GM12878 (cell line): ENCODE measurements at regions not wholly inside any gene's neighbourhood (a gene's known extent, or its start where the extent isn't known, plus 50 kb on each side); places are given as distances from the start of the nearest gene placed in this dataset.
"Not testable (repeated sequence)": the region's sequence is repeated elsewhere in the genome, so short reads cannot be mapped to it uniquely, and the experiment has no call there.

ENCODE experiments used
- ATAC-seq: fragments of 200-7000 bp; cut with Tn5 transposase; 3 replicates; pipeline ENCODE4 v1.9.1; 2020; ENCODE audit warnings: mild to moderate bottlenecking, moderate library complexity
- BruUV-seq: library from RNA; stranded (reverse); fragments of 400-500 nt; replicated peaks from 2 replicates; lab custom pipeline; 2021; lab: Mats Ljungman, UMichigan
- CTCF ChIA-PET: fragments of 300-600 bp; sonication (Branson Sonifier 250); formaldehyde crosslinking; extraction: SDS; loops from one replicate; lab custom pipeline; 2021; ENCODE audit warnings: inconsistent platforms; lab: Yijun Ruan, JAX
- POLR2A ChIA-PET: fragments of 350-600 bp; formaldehyde crosslinking; extraction: SDS; loops from one replicate; lab custom pipeline; 2021; ENCODE audit warnings: inconsistent platforms; lab: Charles Lee
- RAD21 ChIA-PET: fragments of 300-600 bp; sonication (Branson Sonifier 250); formaldehyde crosslinking; loops from one replicate; lab custom pipeline; 2023; ENCODE audit warnings: antibody characterized with exemption; ENCODE audit not compliant: unreplicated experiment; lab: Charles Lee
- SMC1A ChIA-PET: fragments of 300-600 bp; sonication (Branson Sonifier 250); formaldehyde crosslinking; loops from one replicate; lab custom pipeline; 2023; ENCODE audit not compliant: unreplicated experiment, uncharacterized antibody; lab: Charles Lee
- DNase-seq: peaks from one replicate; pipeline ENCODE4 v3.0.0-alpha.2; 2011; ENCODE audit warnings: low read depth, low spot score
- FAIRE-seq: peaks from 3 replicates; lab custom pipeline; 2011; peaks lifted over from hg19 to GRCh38; lab: Jason Lieb, UNC
- H2AFZ ChIP-seq: 2 replicates; pipeline ENCODE4 v1.6.0; 2011; ENCODE audit warnings: low read depth, low read length, control low read depth; ENCODE audit not compliant: control insufficient read depth
- H3K27ac ChIP-seq: 2 replicates; pipeline ENCODE4 v1.5.1; 2011; ENCODE audit warnings: control low read depth; ENCODE audit not compliant: control insufficient read depth, insufficient read depth
- H3K27me3 ChIP-seq, 2 experiments: replicated peaks in 1 of 2; 2 replicates each; pipeline versions ENCODE4 v1.6.0 to v1.6.1; 2011; ENCODE audit warnings: low read length in 1 of 2; ENCODE audit not compliant: control insufficient read depth in 2 of 2, insufficient read depth in 2 of 2
- H3K36me3 ChIP-seq, 2 experiments: 2 replicates each; pipeline ENCODE4 v1.5.1; 2011; ENCODE audit warnings: low read length in 1 of 2; ENCODE audit not compliant: control insufficient read depth in 2 of 2, insufficient read depth in 2 of 2
- H3K4me1 ChIP-seq: 2 replicates; pipeline ENCODE4 v1.6.1; 2011; ENCODE audit warnings: mild to moderate bottlenecking, low read length, moderate library complexity, mixed read lengths; ENCODE audit not compliant: control insufficient read depth, insufficient read depth
- H3K4me2 ChIP-seq: 2 replicates; pipeline ENCODE4 v1.6.0; 2011; ENCODE audit warnings: control low read depth; ENCODE audit not compliant: control insufficient read depth, insufficient read depth
- H3K4me3 ChIP-seq: fragments of 200-600 bp; sonication (generic); 2 replicates; pipeline ENCODE4 v1.5.1; 2016
- H3K79me2 ChIP-seq: 2 replicates; pipeline ENCODE4 v1.6.0; 2011; ENCODE audit warnings: low read length; ENCODE audit not compliant: control insufficient read depth, insufficient read depth
- H3K9ac ChIP-seq: 2 replicates; pipeline ENCODE4 v1.8.0; 2011; ENCODE audit warnings: low read length, control low read depth, mixed read lengths; ENCODE audit not compliant: control insufficient read depth, insufficient read depth
- H3K9me3 ChIP-seq: replicated peaks from 3 replicates; pipeline ENCODE4 v1.5.1; 2011; ENCODE audit warnings: mild to moderate bottlenecking, low read length; ENCODE audit not compliant: control insufficient read depth, insufficient read depth
- H4K20me1 ChIP-seq: 2 replicates; pipeline ENCODE4 v1.6.0; 2011; ENCODE audit not compliant: control insufficient read depth, insufficient read depth
- IKZF1 ChIP-seq: fragments of 450-650 bp; conservative IDR thresholded peaks from 2 replicates; pipeline ENCODE4 v1.6.1; 2017; ENCODE audit warnings: antibody characterized with exemption, mild to moderate bottlenecking
- IRF4 ChIP-seq: IDR thresholded peaks from 2 replicates; pipeline ENCODE4 v1.6.1; 2011; ENCODE audit warnings: low read depth, low read length
- SMARCA5 ChIP-seq: fragments of 450-650 bp; IDR thresholded peaks from 2 replicates; pipeline ENCODE4 v1.6.1; 2017; ENCODE audit warnings: mild to moderate bottlenecking
- USF2 ChIP-seq: IDR thresholded peaks from 2 replicates; pipeline ENCODE4 v1.6.1; 2011; ENCODE audit warnings: low read depth, low read length, improper control_type of control experiment, borderline replicate concordance
- ZBED1 ChIP-seq: IDR thresholded peaks from 2 replicates; pipeline ENCODE4 v1.6.1; 2016; ENCODE audit warnings: borderline replicate concordance
- WGBS: methylation state at CpG from one replicate; pipeline ENCODE4 v1.1.6; 2016; ENCODE audit warnings: low lambda C conversion rate; ENCODE audit not compliant: insufficient replicate concordance, insufficient coverage; ENCODE audit errors: missing lambda C conversion rate; 5-methylcytosine and 5-hydroxymethylcytosine counted together
- in situ Hi-C: fragments of 300-500 bp; cut with MboI; formaldehyde crosslinking; loops from 9 replicates; pipeline ENCODE4 v1.14.3; 2018; ENCODE audit warnings: mixed read lengths
- intact Hi-C: fragments of 100-400 bp; cut with micrococcal nuclease; formaldehyde crosslinking; loops from one replicate; pipeline ENCODE4 v1.14.2; 2022; ENCODE audit not compliant: unreplicated experiment

- no peak for DNase-seq
- H4K20me1 ChIP-seq, result no peaks in the 10 kb centered on the region
- ChIA-PET CTCF (no interaction called here), POLR2A (no interaction called here), RAD21 (no interaction called here), SMC1A (no interaction called here)
- H3K36me3 ChIP-seq, result no peaks in the 10 kb centered on the region
- no peak for FAIRE-seq
- H3K9ac ChIP-seq, result no peak overlapping the region
- no peaks in the 10 kb centered on the region for H3K4me1 ChIP-seq
- intact Hi-C loops (no loop called here), in situ Hi-C loops (no loop called here)
- no peaks in the 10 kb centered on the region for H3K9me3 ChIP-seq
- ATAC-seq, result no peak
- H3K4me2 ChIP-seq, result no peak overlapping the region
- no peak overlapping the region for H3K27ac ChIP-seq
- no peaks in the 10 kb centered on the region for H3K27me3 ChIP-seq
- TF ChIP-seq SMARCA5 (no peak), IRF4 (no peak), ZBED1 (no peak), USF2 (no peak), IKZF1 (no peak)
- H3K79me2 ChIP-seq, result no peaks in the 10 kb centered on the region
- H2AFZ ChIP-seq, result no peak overlapping the region
- no peak overlapping the region for H3K4me3 ChIP-seq
- BruUV-seq, result no TSS peak
Measured at GRCh38 chr7:136424058-136424457, 444.4 kb upstream of the CHRM2 start.

- WGBS, result 24% methylated on average over 3 of the region's 21 CpGs
Measured at GRCh38 chr7:136419740-136420139, 442.6 kb upstream of the MTPN start.

More at GRCh38 chr7:136419740-136420139, 442.6 kb upstream of the MTPN start:
- H3K9me3 ChIP-seq, SMC1A ChIA-PET, H3K9ac ChIP-seq, H3K4me2 ChIP-seq, in situ Hi-C loops, ATAC-seq, POLR2A ChIA-PET, BruUV-seq, RAD21 ChIA-PET, H4K20me1 ChIP-seq, H3K27me3 ChIP-seq, DNase-seq, H3K4me3 ChIP-seq, H3K36me3 ChIP-seq, intact Hi-C loops, H3K27ac ChIP-seq, H3K4me1 ChIP-seq, H2AFZ ChIP-seq, CTCF ChIA-PET, H3K79me2 ChIP-seq, FAIRE-seq: not testable (repeated sequence)
